ENCODE measurements at regions not wholly inside any gene's neighbourhood (a gene's known extent, or its start where the extent isn't known, plus 50 kb on each side); places are given as distances from the start of the nearest gene placed in this dataset.

GRCh38 chr4:167509551-167509950 lies 275.3 kb upstream of the SPOCK3 start:
- no peak for TF ChIP-seq EZH2 (IDR thresholded peaks at IDR 0.05; ENCODE audit: insufficient read depth, poor library complexity, severe bottlenecking)
- TF ChIP-seq EZH2phosphoT487 (IDR thresholded peaks at IDR 0.05; ENCODE audit: insufficient read depth, low read depth): no peak
